GM12865 (cell line): ENCODE measurements at regions not wholly inside any gene's neighbourhood (a gene's known extent, or its start where the extent isn't known, plus 50 kb on each side); places are given as distances from the start of the nearest gene placed in this dataset.

Source experiments
- DNase-seq: peaks from one replicate; pipeline ENCODE4 v3.0.0; 2010; ENCODE audit warnings: low read depth
- H3K4me3 ChIP-seq: 2 replicates; pipeline ENCODE4 v1.5.1; 2011; ENCODE audit warnings: mild to moderate bottlenecking, low read depth, low read length, control low read depth
- CTCF ChIP-seq: IDR thresholded peaks from 2 replicates; pipeline ENCODE4 v1.5.1; 2011; ENCODE audit warnings: low read length, control low read depth, low read depth, inconsistent platforms; ENCODE audit not compliant: insufficient read depth; ENCODE audit errors: missing control alignments

- H3K4me3 ChIP-seq: no peak overlapping the region
- no peak for DNase-seq
- no peak for TF ChIP-seq CTCF
Observed at GRCh38 chr5:167720676-167721260, 570.7 kb upstream of the WWC1 start.

GRCh38 chr5:167721926-167722440 is 569.5 kb upstream of the WWC1 start:
- DNase-seq: no peak
- H3K4me3 ChIP-seq: no peak overlapping the region
- TF ChIP-seq CTCF: no peak

DNA sequence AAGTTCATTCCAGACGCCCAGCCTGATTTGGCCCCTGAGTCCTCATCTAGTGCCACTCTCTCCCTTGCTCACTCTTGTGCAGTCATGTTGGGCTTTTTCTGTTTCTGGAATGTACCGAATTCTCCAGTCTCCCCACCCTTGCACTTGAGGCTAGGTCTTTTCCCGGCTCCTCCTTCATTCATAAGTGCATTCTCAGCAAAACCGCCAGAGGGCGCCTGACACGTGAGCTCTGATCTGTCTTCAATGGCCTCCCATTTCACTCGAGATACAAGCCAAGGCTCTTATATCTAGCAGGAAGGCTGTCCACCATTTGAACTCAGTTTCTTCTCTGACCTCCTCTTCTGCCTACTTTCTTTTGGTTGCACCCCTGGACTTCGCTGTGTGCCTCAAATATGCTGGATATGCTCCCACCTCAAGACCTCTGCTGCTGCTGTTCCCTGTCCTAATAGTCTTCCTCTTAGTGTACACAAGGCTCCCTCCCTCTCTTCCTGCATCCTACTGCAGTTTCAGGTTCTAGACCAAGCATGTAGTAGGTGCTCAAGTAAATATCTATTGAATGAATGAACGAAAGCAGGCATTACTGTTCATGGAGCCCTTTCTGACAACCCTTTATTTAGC is 568.1 kb upstream of the WWC1 start:
- DNase-seq: peak; percentile 76
- TF ChIP-seq CTCF: peak; percentile 88
- H3K4me3 ChIP-seq: no peak overlapping the region

- TF ChIP-seq CTCF: no peak
Observed at GRCh38 chr5:167725264-167725663, 566.2 kb upstream of the WWC1 start.

GRCh38 chr5:167725741-167726140 is 565.7 kb upstream of the WWC1 start:
- no peak for TF ChIP-seq CTCF
- no peak for DNase-seq
- H3K4me3 ChIP-seq: no peak overlapping the region

More at GRCh38 chr5:167725264-167725663, 566.2 kb upstream of the WWC1 start:
- H3K4me3 ChIP-seq: no peak overlapping the region
- DNase-seq: no peak

GRCh38 chr5:167726642-167727041 is 564.8 kb upstream of the WWC1 start:
- no peak for DNase-seq
- no peak for TF ChIP-seq CTCF
- H3K4me3 ChIP-seq: no peak overlapping the region

DNA sequence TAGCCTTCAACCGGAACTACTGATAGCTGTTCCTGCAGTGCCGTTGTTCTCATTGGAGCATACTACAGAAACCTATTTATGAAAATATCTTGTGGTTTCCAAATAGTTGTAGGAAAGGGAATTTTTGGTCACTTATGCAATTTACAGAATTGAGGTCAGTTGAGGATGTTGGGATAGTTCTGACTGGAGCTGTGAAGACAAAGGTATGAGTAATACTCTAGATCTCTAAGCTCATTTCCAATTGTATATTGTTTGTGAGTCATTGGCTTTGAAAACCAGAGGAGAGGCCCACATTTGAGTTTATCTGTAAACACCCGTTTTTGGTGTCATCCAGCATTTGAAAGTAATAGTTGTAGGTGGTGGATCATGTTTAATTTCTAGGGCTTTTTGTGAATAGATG is 561.3 kb upstream of the WWC1 start:
- H3K4me3 ChIP-seq: no peak overlapping the region
- no peak for TF ChIP-seq CTCF
- DNase-seq: no peak
